ENCODE measurements at regions not wholly inside any gene's neighbourhood (a gene's known extent, or its start where the extent isn't known, plus 50 kb on each side); places are given as distances from the start of the nearest gene placed in this dataset.
A peak's percentile ranks its signal among the peaks of the same experiment; 100 is the strongest.

DNA sequence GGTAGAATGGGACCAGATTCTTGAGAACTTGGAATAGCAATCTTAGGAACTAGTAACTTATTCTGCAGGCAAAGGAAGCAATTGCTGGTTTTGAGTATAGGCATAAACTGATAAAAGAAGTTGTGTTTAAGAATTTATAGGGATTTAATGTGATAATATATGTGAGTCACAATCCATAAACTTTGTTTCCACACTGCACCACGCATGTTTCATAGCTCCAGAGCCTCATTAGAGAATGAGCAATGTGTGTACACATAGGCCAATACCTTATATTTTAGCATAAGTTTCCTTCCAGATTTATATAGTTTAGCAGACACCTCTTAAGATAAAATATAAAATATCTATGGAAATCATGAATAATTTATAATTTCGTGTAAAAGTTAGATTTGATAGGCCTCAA lies 175.5 kb upstream of the SEMA3A start (continued):
- TF ChIP-seq YY1 (IDR thresholded peaks at IDR 0.05; ENCODE audit: low read depth) = no peak

DNA sequence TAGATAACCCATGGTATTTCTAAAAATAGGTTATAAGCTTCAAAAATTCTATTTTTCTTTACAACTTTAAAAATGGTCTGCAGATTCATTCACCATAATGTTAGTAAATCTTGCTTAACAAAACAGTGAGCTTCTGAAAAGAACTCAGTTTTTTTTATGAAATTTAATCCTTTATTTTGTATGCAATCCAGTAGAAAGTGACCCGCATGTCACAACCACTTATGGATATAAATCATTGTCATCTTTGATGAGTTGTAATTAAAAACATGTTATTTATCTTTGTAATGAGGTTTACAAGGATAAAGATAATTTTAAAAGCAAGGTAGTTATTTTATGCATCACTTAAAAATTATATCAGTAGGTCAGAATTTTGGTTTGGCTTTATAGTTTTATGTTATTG lies 173.5 kb upstream of the SEMA3A start:
- Histone ChIP-seq H3K9me2 (no peaks in the 10 kb centered on the region; the same call in 1 of the 2 replicates), H3K9me3 (no peaks in the 10 kb centered on the region), H4K20me1 (ENCODE audit: insufficient read depth) (no peaks in the 10 kb centered on the region), H3K9ac (no peak overlapping the region), H3F3A (replicated peaks; ENCODE audit: insufficient read depth) (peaks cover 20% of the 10 kb centered on the region), H3K4me1 (ENCODE audit: control insufficient read depth in 1 of 2, insufficient read depth in 2 of 2, low read depth in 1 of 2, low read length in 1 of 2) (peaks cover 2 to 17% of the 10 kb centered on the region in 2 experiments; a peak in 2 of 4 replicates), H3K36me3 (replicated peaks in 1 of 2; ENCODE audit: control insufficient read depth in 1 of 2, insufficient read depth in 2 of 2, low read length in 1 of 2) (no peaks in the 10 kb centered on the region), H3K79me2 (ENCODE audit: insufficient read depth) (no peaks in the 10 kb centered on the region), H3K4me3 (ENCODE audit: low read depth in 2 of 2, low read length in 1 of 2) (no peak overlapping the region), H2AFZ (ENCODE audit: low read depth) (no peak overlapping the region), H3K27me3 (ENCODE audit: insufficient read depth) (no peaks in the 10 kb centered on the region), H3K4me2 (no peak overlapping the region), H3K27ac (ENCODE audit: low read depth in 2 of 2, low read length in 1 of 2) (no peak overlapping the region)
- DNase-seq = no peak
- 92% methylated on average over 1 of the region's 1 CpG for WGBS (ENCODE audit: low lambda C conversion rate)
- TF ChIP-seq JUND (IDR thresholded peaks at IDR 0.05) (no peak), POLR2AphosphoS5 (IDR thresholded peaks at IDR 0.05; ENCODE audit: low read depth, low read length) (no peak), GATA2 (CRISPR knock-in tag; IDR thresholded peaks at IDR 0.05) (no peak), RFX5 (IDR thresholded peaks at IDR 0.05; ENCODE audit: low read length) (no peak)
- TF ChIP-seq, protein P1, sequence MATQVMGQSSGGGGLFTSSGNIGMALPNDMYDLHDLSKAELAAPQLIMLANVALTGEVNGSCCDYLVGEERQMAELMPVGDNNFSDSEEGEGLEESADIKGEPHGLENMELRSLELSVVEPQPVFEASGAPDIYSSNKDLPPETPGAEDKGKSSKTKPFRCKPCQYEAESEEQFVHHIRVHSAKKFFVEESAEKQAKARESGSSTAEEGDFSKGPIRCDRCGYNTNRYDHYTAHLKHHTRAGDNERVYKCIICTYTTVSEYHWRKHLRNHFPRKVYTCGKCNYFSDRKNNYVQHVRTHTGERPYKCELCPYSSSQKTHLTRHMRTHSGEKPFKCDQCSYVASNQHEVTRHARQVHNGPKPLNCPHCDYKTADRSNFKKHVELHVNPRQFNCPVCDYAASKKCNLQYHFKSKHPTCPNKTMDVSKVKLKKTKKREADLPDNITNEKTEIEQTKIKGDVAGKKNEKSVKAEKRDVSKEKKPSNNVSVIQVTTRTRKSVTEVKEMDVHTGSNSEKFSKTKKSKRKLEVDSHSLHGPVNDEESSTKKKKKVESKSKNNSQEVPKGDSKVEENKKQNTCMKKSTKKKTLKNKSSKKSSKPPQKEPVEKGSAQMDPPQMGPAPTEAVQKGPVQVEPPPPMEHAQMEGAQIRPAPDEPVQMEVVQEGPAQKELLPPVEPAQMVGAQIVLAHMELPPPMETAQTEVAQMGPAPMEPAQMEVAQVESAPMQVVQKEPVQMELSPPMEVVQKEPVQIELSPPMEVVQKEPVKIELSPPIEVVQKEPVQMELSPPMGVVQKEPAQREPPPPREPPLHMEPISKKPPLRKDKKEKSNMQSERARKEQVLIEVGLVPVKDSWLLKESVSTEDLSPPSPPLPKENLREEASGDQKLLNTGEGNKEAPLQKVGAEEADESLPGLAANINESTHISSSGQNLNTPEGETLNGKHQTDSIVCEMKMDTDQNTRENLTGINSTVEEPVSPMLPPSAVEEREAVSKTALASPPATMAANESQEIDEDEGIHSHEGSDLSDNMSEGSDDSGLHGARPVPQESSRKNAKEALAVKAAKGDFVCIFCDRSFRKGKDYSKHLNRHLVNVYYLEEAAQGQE (IDR thresholded peaks at IDR 0.05; ENCODE audit: low read depth, low read length) = no peak
- ChIA-PET POLR2A (no interaction called here), CTCF (interaction anchor here (1.3 kb wide), 1 partner anchor 11 kb away, joined by 4 read pairs; no protein-coding TSS in a partner anchor)

DNA sequence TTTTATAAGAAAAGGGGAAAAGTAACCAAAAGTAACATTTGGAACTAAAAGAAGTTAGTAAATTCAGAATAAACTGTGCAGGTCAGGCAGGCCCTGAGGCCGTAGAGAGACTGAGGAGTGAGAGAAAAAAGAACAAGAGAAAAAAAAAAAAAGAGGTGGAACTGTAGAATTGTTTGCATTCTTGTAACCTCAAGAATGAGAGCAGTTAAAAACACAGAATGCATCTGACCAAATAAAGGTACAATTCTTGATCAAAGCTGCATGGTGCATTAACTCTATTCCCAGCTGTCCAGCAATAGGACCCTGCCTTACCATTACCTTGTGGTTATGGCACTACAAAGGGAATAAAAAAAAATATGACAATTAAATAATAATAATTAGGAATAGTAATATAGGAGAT lies 170.1 kb upstream of the SEMA3A start:
- H3K9me2 ChIP-seq = no peaks in the 10 kb centered on the region; the same call in 1 of the 2 replicates
- 77% methylated on average over 1 of the region's 1 CpG for WGBS (ENCODE audit: low lambda C conversion rate)
- no peaks in the 10 kb centered on the region for H3K27me3 ChIP-seq (ENCODE audit: insufficient read depth)
- ChIA-PET POLR2A (no interaction called here), CTCF (interaction anchor here (0.7 kb wide), 1 partner anchor 365 kb away, joined by 4 read pairs; no protein-coding TSS in a partner anchor)
- H3K27ac ChIP-seq (ENCODE audit: low read depth in 2 of 2, low read length in 1 of 2) = peak overlapping the region in 1 of 2 experiments; percentile 5; a peak in 1 of 4 replicates
- no peaks in the 10 kb centered on the region for H3K36me3 ChIP-seq (replicated peaks in 1 of 2; ENCODE audit: control insufficient read depth in 1 of 2, insufficient read depth in 2 of 2, low read length in 1 of 2)
- no peak for TF ChIP-seq FOXM1 (IDR thresholded peaks at IDR 0.05; ENCODE audit: low read depth)
- TF ChIP-seq CHD2 (IDR thresholded peaks at IDR 0.05; ENCODE audit: low read length, partially characterized antibody) = no peak
- no peak for TF ChIP-seq EZH2phosphoT487 (IDR thresholded peaks at IDR 0.05; ENCODE audit: borderline replicate concordance, low read depth)
- TF ChIP-seq NRF1 (IDR thresholded peaks at IDR 0.05; ENCODE audit: low read depth, low read length) = no peak
- no peak for TF ChIP-seq TAF1 (IDR thresholded peaks at IDR 0.05; ENCODE audit: borderline replicate concordance, low read depth, low read length)
- no peak; the same call in 1 of the 2 replicates for TF ChIP-seq ELF1 (IDR thresholded peaks at IDR 0.05)
- TF ChIP-seq, protein P2, sequence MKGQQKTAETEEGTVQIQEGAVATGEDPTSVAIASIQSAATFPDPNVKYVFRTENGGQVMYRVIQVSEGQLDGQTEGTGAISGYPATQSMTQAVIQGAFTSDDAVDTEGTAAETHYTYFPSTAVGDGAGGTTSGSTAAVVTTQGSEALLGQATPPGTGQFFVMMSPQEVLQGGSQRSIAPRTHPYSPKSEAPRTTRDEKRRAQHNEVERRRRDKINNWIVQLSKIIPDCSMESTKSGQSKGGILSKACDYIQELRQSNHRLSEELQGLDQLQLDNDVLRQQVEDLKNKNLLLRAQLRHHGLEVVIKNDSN (IDR thresholded peaks at IDR 0.05; ENCODE audit: borderline replicate concordance, low read depth) = no peak
- TF ChIP-seq RAD21 (IDR thresholded peaks at IDR 0.05; ENCODE audit: low read length) = no peak
- no peak for TF ChIP-seq EP300 (IDR thresholded peaks at IDR 0.05; ENCODE audit: borderline replicate concordance in 1 of 2, low read depth in 1 of 2, low read length in 1 of 2)
- TF ChIP-seq RFX5 (IDR thresholded peaks at IDR 0.05; ENCODE audit: low read length) = no peak
- TF ChIP-seq TEAD4 (IDR thresholded peaks at IDR 0.05; ENCODE audit: borderline replicate concordance, insufficient read depth) = no peak
- TF ChIP-seq YY1 (IDR thresholded peaks at IDR 0.05; ENCODE audit: low read depth) = no peak
- TF ChIP-seq, protein P3, sequence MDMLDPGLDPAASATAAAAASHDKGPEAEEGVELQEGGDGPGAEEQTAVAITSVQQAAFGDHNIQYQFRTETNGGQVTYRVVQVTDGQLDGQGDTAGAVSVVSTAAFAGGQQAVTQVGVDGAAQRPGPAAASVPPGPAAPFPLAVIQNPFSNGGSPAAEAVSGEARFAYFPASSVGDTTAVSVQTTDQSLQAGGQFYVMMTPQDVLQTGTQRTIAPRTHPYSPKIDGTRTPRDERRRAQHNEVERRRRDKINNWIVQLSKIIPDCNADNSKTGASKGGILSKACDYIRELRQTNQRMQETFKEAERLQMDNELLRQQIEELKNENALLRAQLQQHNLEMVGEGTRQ (IDR thresholded peaks at IDR 0.05; ENCODE audit: borderline replicate concordance, low read depth, low read length) = no peak
- TF ChIP-seq TCF12 (IDR thresholded peaks at IDR 0.05) = no peak
- TF ChIP-seq, protein P4, sequence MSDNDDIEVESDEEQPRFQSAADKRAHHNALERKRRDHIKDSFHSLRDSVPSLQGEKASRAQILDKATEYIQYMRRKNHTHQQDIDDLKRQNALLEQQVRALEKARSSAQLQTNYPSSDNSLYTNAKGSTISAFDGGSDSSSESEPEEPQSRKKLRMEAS (IDR thresholded peaks at IDR 0.05; ENCODE audit: low read depth) = no peak
- H3F3A ChIP-seq (replicated peaks; ENCODE audit: insufficient read depth) = peaks cover 3% of the 10 kb centered on the region
- no peak overlapping the region for H3K4me2 ChIP-seq
- H2AFZ ChIP-seq (ENCODE audit: low read depth) = peak overlapping the region; percentile 19; the same call in 1 of the 2 replicates
- no peaks in the 10 kb centered on the region for H3K9me3 ChIP-seq
- no peaks in the 10 kb centered on the region for H3K79me2 ChIP-seq (ENCODE audit: insufficient read depth)
- H3K9ac ChIP-seq = no peak overlapping the region
- no peak for DNase-seq
- H4K20me1 ChIP-seq (ENCODE audit: insufficient read depth) = no peaks in the 10 kb centered on the region
- H3K4me3 ChIP-seq (ENCODE audit: low read depth in 2 of 2, low read length in 1 of 2) = no peak overlapping the region
- H3K4me1 ChIP-seq (ENCODE audit: control insufficient read depth in 1 of 2, insufficient read depth in 2 of 2, low read depth in 1 of 2, low read length in 1 of 2) = peaks cover 2 to 4% of the 10 kb centered on the region in 2 experiments; a peak in 1 of 4 replicates
